SK-N-SH treated with all-trans-retinoic acid at 6 μM for 48 hours (cell line): ENCODE measurements at regions not wholly inside any gene's neighbourhood (a gene's known extent, or its start where the extent isn't known, plus 50 kb on each side); places are given as distances from the start of the nearest gene placed in this dataset.

Experiments used
- CREB5 ChIP-seq: fragments of 250-450 bp; sonication (Bioruptor Pico); IDR thresholded peaks from 2 replicates; pipeline ENCODE4 v1.5.1; 2020; ENCODE audit warnings: low read depth, mild to moderate bottlenecking, moderate library complexity
- PATZ1 ChIP-seq: fragments of 250-450 bp; sonication (Bioruptor Pico); IDR thresholded peaks from 2 replicates; pipeline ENCODE4 v1.8.0; 2020; ENCODE audit warnings: mild to moderate bottlenecking, moderate library complexity, borderline replicate concordance

GRCh38 chr1:182279302-182279701 lies 112.3 kb downstream of the GLUL start:
- TF ChIP-seq PATZ1 (CRISPR knock-in tag) (no peak), CREB5 (no peak)
